NCI-H1694 treated with DMSO at 0.1 percent for 48 hours (cell line): ENCODE measurements at regions not wholly inside any gene's neighbourhood (a gene's known extent, or its start where the extent isn't known, plus 50 kb on each side); places are given as distances from the start of the nearest gene placed in this dataset.

ENCODE experiments used
- DNase-seq: peaks from one replicate; lab custom pipeline; 2025; lab: John Stamatoyannopoulos, UW

GRCh38 chr3:107897471-107898061 lies 193.3 kb downstream of the CD47 start:
- DNase-seq, result no peak

- no peak for DNase-seq
Observed at GRCh38 chr3:107894998-107895397, 195.8 kb downstream of the CD47 start.

- DNase-seq, result no peak
Observed at GRCh38 chr3:107892955-107893624, 197.7 kb downstream of the CD47 start.

- no peak for DNase-seq
Observed at GRCh38 chr3:107884719-107885460, 205.9 kb downstream of the CD47 start.

GRCh38 chr3:107884028-107884427 lies 206.8 kb downstream of the CD47 start:
- DNase-seq, result no peak

- no peak for DNase-seq
Observed at GRCh38 chr3:107882881-107883280, 207.9 kb downstream of the CD47 start.

- no peak for DNase-seq
Observed at GRCh38 chr3:107882261-107882660, 208.6 kb downstream of the CD47 start.

- DNase-seq, result no peak
Observed at GRCh38 chr3:107881509-107881908, 209.3 kb downstream of the CD47 start.

GRCh38 chr3:107880702-107881101 lies 210.1 kb downstream of the CD47 start:
- DNase-seq, result no peak

GRCh38 chr3:107877936-107878335 lies 212.9 kb downstream of the CD47 start:
- no peak for DNase-seq

- DNase-seq, result no peak
Observed at GRCh38 chr3:107870943-107871638, 219.7 kb downstream of the CD47 start.

GRCh38 chr3:107870096-107870495 lies 220.7 kb downstream of the CD47 start:
- DNase-seq, result no peak

- no peak for DNase-seq
Observed at GRCh38 chr3:107868449-107868848, 222.4 kb downstream of the CD47 start.

- no peak for DNase-seq
Observed at GRCh38 chr3:107861904-107862303, 228.9 kb downstream of the CD47 start.

- no peak for DNase-seq
Observed at GRCh38 chr3:107861422-107861821, 229.4 kb downstream of the CD47 start.
